GM04503 (cell line): ENCODE measurements at regions not wholly inside any gene's neighbourhood (a gene's known extent, or its start where the extent isn't known, plus 50 kb on each side); places are given as distances from the start of the nearest gene placed in this dataset.

Experiments
- DNase-seq: peaks from one replicate; pipeline ENCODE4 v3.0.0-alpha.2; 2012; ENCODE audit warnings: low read depth

DNA sequence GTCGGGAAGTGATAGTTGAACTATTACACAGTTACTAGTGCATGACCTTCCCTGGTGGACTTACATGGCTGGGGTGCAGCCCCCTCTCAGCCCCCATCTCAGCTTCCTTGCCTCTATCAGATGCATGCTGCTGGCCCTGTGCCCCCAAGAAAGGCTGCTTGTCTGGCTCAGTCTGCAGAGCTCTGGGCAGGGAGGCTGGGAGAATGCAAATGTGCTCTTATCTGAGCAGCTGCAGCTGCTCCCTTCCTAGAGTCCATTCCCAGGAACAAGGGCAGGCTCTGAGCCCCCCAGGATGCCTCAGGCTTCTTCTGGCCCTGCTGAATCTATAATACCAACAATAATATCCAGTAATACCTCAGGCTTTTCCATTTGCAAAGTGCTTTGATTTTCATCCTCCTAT is 218.1 kb upstream of the SRRM4 start:
- DNase-seq = no peak

- DNase-seq = no peak
Observed at GRCh38 chr12:118773956-118774723, 207.2 kb upstream of the SRRM4 start.

DNA sequence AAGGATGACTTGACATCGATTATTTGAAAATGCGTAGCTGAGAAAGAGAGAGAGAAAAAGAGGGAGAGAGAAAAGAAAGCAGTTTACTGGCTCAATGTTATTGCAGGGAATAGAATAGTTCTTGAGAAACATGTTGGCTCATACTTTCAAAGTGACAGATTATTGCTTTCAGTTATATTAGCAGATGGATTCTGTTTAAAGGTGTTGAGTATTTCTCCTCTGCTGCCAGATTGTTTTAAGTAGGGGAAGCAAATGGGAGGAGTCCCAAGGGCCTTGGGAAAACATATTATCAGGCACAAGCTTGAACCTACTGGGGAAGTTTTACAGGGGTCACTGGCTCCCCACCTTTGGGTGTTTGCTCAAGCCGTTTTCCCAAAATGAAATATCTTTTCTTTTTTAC is 203.8 kb upstream of the SRRM4 start:
- DNase-seq = no peak

GRCh38 chr12:118778077-118778476 is 203.3 kb upstream of the SRRM4 start:
- no peak for DNase-seq

GRCh38 chr12:118780939-118781338 is 200.4 kb upstream of the SRRM4 start:
- DNase-seq = no peak

GRCh38 chr12:118781692-118782091 is 199.6 kb upstream of the SRRM4 start:
- DNase-seq = no peak

DNA sequence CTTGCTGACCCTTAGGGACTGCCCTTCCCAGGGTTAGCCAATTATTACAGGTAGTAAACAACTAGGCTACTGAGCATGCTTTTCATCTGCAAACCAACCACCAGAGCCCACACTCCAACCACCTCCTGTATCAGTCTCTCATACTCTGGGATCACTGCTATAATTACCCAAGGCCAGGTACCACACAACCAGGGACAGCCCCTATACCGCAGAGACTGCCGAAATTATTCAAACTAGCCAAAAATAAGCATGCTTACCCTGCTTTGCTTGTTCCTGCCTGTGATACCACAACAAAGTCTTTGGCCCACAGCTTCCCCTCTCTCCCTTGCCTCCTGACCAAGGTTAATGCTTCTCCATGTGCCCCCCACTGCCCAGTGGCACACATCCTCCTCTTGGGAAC is 197.6 kb upstream of the SRRM4 start:
- DNase-seq = no peak

- DNase-seq = no peak
Observed at GRCh38 chr12:118790578-118790977, 190.8 kb upstream of the SRRM4 start.

DNA sequence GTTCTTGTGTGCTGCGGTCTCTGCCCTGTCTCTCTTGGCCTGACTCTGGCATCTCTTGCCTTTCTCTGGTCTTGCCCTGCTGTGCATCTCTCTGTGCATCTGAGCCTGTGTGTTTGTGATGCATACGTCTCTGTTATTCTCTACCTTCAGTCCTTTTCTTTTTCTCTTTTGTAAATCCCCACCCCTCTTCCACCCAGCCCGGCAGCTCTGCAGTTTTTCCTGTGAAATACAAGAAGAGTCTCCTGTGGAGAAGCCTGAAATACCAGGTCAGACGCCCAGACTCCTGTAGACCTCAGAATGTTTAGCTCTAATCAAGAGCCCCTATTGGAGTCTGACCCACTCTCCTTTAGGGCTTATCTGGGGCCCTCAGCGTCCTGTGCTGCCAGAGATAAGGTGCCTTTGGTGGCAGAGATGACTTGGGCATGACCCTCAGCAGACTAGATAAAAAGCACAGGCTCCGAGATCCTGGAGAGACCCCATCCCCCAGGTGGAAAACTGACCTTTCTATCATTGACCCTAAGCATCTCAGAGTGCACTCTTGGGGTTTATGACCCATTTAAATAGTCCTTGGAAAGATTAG is 167.5 kb upstream of the SRRM4 start:
- DNase-seq = no peak

- DNase-seq = no peak
Observed at GRCh38 chr12:118816296-118816695, 165.0 kb upstream of the SRRM4 start.

DNA sequence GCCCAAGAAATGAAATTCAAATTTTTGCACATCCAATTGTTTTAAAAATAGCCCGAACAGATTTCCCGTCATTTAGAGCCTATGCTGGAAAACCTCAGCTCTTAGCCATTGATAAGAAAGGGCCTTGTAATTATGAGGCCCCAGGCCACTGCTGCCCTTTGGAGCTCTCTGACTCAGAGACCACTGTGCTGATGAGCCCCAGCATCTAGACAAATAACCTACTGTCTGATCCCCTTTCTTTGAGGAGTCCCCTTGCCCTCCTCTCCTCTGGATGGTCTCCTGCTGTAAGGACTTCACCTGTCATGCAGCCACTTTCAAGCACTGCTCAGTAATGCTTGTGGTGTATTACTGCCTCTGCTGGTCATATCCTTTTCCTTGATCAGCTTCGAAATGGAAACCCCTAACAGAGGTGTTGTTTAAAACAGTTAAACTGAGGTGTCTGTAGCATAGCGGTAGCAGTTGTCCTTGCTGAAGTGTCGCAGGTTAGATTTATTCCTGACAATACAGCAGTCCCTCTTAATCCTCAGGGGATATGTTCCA is 159.9 kb upstream of the SRRM4 start:
- no peak for DNase-seq

DNA sequence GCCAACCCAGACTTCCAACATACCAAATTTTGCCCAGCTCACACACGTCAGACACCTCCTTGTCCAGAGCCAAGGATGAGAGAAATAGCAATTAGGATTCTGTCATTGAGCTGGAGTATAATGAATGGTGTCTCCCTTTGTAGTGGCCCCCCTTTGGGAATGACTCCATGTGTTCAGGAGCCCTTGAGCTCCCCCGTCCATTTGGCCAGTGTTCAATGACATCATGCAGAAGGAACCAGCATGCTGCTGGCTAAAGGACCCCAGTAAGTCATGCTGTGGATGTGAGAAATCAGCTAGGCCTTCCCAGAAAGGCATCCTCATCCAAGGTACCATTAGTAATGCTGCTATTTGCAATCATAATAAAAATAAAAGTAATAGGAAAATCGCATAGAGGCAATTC is 158.8 kb upstream of the SRRM4 start:
- no peak for DNase-seq

- DNase-seq = no peak
Observed at GRCh38 chr12:118827047-118827446, 154.3 kb upstream of the SRRM4 start.

DNA sequence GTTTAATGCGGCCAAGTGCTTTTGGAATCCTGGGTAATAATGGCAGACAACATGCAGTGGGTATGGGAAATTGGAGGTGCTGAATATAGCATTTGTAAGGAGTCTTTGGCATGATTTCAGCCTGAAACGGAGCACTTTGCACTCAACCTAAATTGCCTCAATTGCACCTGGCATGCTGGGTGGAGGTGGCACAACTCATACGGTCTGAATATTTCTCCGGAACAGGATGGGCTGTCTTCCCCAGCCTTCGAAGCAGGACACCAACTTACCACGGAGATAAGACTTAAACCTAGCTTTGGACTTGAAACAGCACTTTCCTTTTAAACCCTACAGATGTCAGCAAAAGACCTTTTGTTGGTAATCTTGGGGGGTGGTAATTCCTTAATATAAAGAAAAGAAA is 153.7 kb upstream of the SRRM4 start:
- DNase-seq = no peak

DNA sequence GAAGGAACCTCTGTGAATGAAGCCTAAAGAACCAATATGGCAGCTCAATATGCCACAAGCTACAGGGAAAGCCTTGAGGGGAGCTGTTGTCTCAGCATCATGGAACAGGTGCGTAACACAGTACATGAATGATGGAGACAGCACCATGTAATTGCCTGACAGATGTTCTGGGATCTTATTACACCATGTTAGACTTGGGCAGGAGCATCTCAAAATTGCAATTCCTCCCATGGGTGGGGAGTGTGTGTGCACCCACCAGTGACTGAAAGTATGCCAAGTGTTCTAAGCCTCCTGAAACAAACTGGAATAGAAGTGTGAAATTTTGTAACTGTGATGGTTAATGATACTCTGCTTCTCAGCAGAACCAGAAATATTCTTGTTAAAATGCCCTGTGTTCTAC is 151.0 kb upstream of the SRRM4 start:
- no peak for DNase-seq

- no peak for DNase-seq
Observed at GRCh38 chr12:118835926-118836325, 145.4 kb upstream of the SRRM4 start.

- DNase-seq = no peak
Observed at GRCh38 chr12:118840399-118840798, 140.9 kb upstream of the SRRM4 start.

DNA sequence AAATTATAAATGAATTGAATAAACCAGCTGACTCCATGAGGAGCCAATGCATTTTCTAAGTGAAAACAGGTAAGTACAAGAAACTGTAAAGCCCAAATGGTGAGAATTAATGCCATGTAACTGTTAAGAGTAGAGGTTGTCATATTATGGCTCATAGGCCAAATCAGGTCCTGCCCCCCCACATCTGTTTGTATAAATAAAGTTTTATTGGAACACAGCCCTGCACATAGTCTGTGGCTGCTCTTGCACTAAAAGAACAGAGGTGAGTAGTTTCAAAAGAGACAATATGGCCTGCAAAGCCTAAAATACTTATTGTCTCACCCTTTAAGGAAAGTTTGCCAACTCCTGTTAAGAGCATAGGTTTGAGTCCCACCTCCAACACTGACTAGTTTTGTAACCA is 140.5 kb upstream of the SRRM4 start:
- no peak for DNase-seq

DNA sequence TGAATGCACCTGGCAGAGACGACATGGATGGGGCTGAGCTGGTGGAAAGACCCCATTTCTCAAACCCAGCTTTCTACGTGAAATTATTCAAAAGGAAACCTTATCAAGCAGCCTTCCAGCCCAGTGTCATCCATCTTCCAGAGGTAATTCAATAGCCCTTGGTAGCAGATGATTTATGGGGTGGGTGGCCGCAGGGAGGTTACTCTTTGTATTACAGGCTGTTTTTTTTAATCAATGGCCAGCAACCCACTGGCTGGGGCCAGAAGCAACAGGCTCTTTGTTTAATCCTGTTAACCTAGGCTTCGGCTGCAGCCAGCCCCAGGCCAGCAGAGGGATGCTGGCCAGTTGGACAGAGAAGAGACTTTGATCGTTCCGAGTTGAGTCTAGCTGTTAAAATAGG is 139.8 kb upstream of the SRRM4 start:
- DNase-seq = no peak

DNA sequence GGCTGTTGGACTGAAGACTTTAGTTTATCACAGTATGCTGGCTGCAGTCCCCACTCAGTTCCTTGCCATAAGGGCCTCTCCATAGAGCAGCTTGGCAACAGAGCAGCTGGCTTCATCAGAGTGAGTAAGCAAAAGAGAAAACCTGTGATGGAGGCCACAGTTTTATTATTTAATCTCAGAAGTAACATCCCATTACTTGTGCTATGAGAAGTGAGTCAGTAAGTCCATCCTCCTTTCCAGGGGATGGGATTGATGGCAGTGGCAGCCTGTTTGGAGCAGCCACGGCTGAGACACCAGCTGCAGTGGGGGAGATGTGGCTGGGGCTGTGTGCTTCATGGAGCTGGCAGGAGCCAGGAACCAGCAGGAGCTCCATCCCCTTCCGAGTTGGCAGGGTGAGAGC is 138.5 kb upstream of the SRRM4 start:
- DNase-seq = no peak

DNA sequence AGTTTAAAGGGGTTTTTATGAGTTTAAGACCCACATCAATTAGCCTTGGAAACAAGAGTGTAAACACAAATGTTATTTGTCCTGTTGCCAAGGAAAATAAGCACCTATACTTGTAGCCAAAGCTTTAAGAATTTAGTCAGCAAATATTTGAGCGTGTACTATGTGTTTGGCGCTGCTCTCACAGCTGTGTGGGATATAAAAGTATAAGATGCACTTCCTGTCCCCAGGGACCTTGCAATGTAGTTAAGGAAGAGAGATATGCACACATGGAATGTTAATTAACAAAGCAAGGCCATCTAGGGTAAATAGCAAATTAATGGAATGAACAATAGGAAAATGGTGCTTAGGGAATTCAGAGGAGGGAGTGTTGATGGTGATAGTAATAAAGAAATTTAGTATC is 134.9 kb upstream of the SRRM4 start:
- DNase-seq = no peak

DNA sequence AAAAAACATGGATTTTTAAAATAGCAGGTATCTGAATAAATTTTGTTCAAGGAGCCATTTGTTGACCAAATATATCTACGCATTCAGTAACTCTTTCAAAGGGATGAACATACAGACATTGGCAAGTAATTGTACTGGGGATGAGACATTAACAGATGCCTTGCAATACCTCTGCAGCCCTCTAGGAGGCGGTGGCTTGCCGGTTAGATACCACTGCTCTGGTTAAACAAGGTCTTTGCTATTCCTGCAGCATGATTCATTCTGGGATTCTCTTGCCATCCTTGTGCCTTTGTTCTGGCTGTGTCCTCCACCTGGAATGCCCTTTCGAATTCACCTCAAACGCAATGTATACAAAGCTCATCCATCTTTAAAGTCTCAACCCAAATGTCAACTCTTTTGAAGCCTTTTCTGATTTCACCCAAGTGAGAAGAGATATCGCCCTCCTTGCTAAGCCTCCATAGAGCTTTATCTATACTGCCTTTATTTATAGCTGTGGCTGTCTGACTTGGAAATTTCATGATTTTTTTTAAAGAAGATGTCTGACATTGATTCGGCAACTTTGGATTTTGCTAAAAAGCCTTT is 131.0 kb upstream of the SRRM4 start:
- no peak for DNase-seq

- DNase-seq = no peak
Observed at GRCh38 chr12:118851891-118852290, 129.4 kb upstream of the SRRM4 start.

- no peak for DNase-seq
Observed at GRCh38 chr12:118853634-118854033, 127.7 kb upstream of the SRRM4 start.
